ENCODE measurements at regions not wholly inside any gene's neighbourhood (a gene's known extent, or its start where the extent isn't known, plus 50 kb on each side); places are given as distances from the start of the nearest gene placed in this dataset.

GRCh38 chr21:24738063-24738462 is 869.2 kb downstream of the MRPL39 start:
- TF ChIP-seq CTCF (IDR thresholded peaks at IDR 0.05; ENCODE audit: low read length): no peak
- TF ChIP-seq EZH2 (optimal IDR thresholded peaks at IDR 0.05; ENCODE audit: low read depth, low read length): no peak
